HT1080 (cell line): ENCODE measurements at regions not wholly inside any gene's neighbourhood (a gene's known extent, or its start where the extent isn't known, plus 50 kb on each side); places are given as distances from the start of the nearest gene placed in this dataset.

ENCODE experiments used
- DNase-seq: peaks from one replicate; pipeline ENCODE4 v3.0.0-alpha.2; 2015; ENCODE audit warnings: low read depth

DNA sequence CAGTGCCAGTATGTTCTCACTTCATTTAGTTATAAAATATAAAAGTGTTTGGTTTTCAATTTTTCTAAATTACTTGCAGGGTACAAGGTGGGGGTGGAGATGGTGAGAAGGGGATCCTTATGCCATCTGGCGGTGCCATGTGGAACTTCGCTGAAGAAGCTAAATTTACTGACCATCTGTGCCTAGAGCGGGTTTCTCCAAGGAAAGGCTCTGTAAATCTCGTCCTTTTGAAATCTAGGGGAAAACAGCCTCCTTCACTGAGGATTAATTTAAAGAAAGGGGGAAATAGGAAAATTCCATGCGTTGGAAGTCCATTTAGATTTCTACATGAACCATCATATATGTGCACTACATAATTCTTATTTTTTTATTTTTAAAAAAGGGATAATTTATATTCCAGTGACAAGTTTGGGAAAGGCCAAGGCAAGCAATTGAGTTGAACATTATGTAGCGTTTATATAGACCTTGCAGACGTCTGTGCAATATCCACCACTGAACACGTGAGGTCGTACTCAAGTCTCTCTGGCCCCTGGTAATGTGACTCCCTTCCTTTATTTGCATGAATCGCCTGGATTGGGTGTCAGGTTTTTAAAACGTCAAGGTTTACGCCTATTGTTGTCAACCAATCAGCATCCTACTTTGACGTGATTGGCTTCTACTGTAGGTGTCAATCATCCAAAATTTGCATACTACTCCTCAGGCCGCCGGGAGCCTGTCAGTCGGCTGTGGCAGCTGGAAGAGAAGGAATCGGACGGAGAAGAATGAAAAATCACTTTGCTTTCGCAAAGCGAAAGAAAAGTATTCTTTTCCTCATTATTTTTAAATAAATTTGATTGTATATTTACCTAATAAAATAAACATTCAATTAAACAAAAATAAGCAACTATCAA, 297.1 kb upstream of the NFE2L3 start:
- peak; percentile 81 for DNase-seq

GRCh38 chr7:25855854-25856782, 295.9 kb upstream of the NFE2L3 start:
- no peak for DNase-seq

GRCh38 chr7:25857376-25858067, 294.5 kb upstream of the NFE2L3 start:
- DNase-seq = no peak

DNA sequence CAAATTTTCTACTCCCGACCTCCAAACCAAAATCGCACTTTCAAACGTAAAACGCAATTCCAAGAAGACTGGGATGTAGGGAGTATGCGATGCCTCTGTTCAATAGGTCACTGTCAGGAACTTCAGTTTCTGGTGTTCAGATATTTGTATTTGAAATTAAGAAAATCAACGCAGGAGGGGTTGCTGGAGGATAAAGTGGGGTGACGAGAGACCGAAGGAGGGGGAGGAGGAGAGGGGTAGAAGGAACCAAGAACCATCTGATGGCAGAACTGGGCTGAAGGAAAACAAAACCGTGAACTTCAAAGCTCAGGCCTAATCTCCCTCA, 293.8 kb upstream of the NFE2L3 start:
- DNase-seq = no peak

DNA sequence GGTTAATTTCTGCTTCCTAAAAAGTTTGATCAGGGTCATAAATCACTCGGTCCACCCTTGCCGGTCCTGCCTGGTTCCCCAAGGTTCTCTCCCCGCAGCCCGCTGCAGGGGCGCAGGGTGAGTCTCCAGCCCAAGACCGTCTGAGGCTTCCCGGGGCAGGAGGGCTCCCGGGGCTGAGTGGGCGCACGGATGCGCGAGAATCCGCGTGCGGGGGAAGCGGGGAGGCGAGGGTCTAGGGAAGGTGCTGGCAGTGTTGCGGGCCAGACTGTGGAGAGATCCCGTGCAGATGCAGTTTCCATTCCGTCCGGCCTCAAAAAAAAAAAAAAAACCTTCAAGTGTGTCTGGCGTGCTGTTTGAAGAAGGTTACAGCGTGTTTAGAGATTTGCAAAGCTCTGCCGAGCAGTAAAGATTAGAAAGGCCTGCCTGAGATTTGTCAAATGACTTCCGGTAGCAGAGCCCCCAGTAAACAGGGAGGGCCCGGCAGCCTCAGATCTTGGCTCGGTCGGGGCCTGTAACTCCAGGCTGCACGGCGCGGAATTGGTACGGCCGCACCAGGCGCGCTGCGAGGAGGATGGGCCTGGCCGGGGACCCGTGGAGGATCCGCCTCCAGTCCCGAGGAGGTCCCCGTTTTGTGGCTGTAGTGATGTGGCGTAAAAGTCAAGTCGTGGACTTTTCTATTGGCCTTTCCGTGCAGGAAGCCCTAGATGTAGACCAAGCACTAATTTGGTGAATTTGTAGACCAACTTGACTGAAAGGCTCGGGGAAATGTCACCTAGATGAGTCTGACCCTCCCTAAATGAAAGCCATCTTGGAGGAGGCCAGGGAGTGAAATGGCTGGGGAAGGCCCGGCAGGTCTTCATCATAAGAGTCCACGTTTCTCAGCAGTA, 293.2 kb upstream of the NFE2L3 start:
- no peak for DNase-seq

DNA sequence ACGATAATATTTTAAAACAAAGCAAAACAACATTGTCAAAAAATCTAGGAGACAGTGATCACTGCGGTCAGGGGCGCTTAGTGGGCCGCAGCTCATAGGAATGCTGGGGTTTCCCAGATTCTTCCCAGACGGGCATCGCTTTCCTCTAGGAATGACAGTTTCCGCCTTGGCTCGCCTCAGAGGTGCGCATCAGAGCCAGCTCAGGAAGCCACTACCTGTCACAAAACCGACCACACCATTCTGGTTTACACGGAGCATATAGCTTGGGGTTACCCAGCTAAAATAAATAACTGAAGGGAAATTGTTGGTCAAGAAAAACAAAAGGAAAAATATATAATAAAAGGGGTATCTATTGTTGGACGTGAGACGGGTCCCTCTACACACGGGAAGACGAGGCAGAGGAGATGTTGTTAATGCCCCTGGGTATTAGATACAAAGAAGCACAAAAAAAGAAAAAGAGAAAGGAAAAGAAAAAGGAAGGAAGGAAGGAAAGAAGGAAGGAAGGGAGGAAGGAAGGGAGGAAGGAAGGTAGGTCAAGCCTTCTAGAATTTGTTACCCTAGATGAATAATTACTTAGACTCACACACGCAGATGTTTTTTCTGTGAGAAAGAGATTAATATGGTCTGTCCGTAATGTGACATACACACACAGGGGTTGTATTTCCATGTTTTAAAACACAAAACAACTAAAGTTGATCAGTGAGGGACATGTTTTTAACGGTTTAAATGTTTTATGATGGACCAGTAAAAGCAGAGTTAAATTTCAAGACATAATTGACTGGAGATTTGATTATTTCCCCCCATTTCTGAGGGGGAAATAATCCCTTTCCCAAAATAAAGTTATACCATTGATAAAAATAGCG, 292.4 kb upstream of the NFE2L3 start:
- no peak for DNase-seq

GRCh38 chr7:25860275-25861163, 291.5 kb upstream of the NFE2L3 start:
- no peak for DNase-seq

DNA sequence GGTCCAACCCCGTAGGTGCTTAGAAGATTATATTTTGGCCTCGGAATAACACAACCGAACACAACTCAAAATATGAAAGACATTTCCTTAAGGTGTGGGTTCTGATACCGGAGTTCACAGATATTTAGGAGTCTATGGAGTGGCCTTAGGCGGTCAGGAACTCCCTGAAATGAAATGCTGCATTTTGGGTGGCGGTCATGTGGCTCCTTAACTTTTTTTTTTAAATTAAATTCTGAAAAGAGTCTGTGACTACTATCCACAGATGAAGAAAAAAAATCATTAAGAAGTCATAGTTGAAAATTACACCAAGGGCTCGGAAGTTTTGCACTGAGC, 290.9 kb upstream of the NFE2L3 start:
- DNase-seq = no peak

GRCh38 chr7:25861601-25862260, 290.3 kb upstream of the NFE2L3 start:
- DNase-seq = no peak

DNA sequence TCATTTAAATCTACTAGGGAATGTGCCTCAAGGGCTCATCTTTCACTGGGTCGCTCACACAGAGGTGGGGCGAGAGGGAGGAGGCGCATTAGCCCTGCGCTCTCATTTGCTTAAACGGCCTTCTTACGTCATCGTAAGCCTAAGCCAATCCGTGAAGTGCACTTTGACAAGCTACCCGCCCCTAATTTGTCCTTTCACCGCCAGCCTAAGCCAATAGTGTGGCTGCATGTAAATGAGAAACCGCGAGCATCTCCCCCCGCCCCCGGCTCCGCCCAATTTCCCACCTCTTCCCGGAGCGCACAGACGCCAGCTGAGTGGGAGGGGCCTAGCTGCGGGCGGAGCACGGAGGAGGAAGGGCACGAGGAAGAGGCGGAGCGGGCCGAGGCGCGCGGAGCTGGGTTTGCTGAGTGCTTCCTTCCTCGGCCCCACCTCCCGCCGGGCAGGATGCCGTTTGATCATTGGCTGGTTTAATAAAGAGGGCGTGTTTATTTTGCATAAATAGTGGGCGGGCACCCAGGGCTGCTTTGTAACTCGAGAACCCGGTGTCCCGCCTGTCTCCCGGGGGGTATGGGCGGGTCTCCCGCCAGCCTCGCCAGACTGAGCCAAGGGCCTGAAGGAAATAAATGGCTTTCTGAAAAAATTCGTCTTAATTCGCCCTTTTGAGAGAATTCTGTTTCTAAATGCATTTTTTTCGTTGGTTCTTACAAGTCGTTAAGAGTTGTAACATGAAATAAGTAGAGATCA, 289.6 kb upstream of the NFE2L3 start:
- DNase-seq = peak; percentile 99

GRCh38 chr7:25863005-25863728, 288.8 kb upstream of the NFE2L3 start:
- DNase-seq = no peak

GRCh38 chr7:25863729-25864110, 288.3 kb upstream of the NFE2L3 start:
- DNase-seq = no peak

GRCh38 chr7:25864511-25864910, 287.5 kb upstream of the NFE2L3 start:
- no peak for DNase-seq

DNA sequence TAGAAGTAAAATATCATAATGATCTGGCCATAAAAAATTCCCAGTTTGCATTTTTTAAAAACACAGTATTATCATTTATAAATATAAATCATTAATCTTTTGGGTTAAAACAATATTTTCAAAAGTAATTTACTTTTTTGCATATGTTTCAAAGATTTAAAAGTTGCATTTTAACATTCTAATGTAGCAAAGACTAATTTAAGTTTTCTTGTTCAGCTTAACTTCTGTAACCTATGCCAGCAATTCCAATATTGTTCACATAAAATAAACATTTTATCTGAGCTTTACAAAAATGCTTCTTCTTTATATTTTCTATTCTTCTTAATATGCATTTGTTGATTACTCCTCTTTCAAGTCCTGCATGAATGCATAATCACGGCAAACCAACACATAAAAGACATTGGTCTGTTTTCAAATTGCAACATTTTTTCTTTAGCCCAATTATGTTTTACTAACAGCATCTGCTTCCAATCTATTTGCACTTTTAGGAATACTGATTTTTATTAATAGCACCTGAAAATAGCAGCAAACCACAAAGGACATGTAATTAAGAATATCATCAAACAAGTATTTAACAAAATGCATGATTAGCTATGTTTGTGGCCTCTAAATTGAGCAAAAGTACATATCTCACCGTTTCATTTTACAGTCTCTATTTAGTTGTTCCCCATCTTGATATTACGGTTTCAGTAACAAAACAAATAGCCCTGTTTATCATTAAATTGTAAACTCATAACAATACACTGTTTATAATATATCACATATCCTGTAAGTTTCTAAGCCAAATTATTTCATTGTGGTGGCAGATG, 286.9 kb upstream of the NFE2L3 start:
- DNase-seq = no peak

GRCh38 chr7:25868509-25868908, 283.5 kb upstream of the NFE2L3 start:
- DNase-seq = no peak

DNA sequence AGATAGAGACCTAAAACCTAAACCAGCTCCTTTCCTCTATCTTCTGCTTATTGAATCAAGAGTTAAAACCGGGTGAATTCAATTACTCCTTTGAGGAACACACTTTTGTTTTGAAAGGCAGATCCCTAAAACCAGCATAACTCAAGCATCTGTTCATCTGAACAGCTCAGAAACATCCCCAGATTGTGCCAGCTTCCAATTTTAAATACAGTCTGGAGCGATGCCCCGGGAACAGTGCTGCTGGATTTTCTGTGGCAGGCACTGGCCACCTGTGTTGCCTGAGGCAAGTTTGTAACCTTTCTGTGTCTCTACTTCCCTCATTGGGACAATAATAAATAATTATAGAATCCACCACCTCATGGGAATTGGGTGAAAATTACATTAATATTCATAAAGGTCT, 281.4 kb upstream of the NFE2L3 start:
- no peak for DNase-seq
